Hematopoietic multipotent progenitor cell (in vitro differentiated cells): ENCODE measurements at regions not wholly inside any gene's neighbourhood (a gene's known extent, or its start where the extent isn't known, plus 50 kb on each side); places are given as distances from the start of the nearest gene placed in this dataset.

Source experiments
- DNase-seq, 3 donors: peaks; one replicate each; pipeline ENCODE4 v3.0.0-alpha.2; 2011 to 2015; ENCODE audit warnings: low read depth in 2 of 3, low spot score in 2 of 3

- DNase-seq, result no peak
Measured at GRCh38 chr2:37541516-37541915, 129.9 kb downstream of the CDC42EP3 start.

- no peak for DNase-seq
Measured at GRCh38 chr2:37543999-37544557, 127.4 kb downstream of the CDC42EP3 start.

DNA sequence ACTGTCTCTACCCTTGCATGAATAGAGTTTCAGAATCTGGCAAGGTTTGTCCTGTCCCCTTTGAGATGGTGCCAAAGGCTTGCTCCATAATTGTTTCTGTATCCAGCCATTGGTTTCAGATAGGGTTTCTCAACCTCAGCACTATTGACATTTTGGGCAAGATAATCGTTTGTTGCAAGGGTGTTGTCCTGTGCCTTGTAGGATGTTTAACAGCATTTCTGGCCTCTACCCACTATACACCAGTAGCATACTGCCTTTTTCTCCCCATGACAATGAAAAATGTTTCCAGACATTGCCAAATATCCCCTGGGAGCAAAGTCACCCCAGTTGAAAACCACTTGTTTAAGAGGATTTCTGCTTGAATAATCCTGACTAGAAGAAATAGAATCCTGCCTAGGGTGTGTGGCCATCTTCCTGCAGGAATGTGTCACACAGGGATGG lies 126.8 kb downstream of the CDC42EP3 start:
- no peak for DNase-seq

DNA sequence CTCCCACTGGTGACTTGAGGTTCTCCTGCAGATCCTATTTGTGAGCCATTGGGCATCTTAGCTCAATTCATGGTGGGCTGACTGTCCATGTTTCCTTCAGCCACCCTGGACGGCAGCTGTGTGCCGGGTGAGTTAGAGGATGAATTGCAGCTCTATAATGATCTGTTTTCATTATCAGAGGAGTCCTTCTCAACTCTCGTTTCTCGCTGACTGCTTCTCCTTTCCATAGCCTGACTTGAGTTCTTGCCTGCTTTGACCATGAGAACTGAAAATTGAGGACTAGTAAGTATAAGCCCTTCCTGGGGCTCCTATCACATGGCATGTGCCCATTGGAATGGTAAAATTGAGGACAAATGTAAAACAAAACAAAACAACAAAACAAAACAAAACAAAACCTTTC lies 121.8 kb downstream of the CDC42EP3 start:
- DNase-seq, result no peak

DNA sequence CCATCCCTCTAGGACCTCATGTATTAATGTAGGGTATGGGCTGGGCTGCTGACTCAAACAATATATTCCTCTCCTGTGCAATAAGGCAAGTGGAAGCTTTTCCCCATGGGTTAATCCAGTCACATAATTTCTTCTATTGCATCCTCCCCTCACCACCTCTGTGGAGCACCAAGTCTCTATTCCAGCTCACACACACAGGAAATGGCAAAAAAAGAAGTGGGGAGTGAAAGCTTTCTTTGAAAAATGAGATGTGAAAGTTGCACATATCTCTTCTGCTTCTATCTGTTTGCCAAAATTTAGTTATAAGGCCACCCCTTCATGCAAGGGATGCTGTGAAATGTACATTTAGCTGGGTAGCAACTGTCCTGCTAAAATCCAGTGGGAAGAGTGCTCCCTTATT lies 121.3 kb downstream of the CDC42EP3 start:
- no peak for DNase-seq

DNA sequence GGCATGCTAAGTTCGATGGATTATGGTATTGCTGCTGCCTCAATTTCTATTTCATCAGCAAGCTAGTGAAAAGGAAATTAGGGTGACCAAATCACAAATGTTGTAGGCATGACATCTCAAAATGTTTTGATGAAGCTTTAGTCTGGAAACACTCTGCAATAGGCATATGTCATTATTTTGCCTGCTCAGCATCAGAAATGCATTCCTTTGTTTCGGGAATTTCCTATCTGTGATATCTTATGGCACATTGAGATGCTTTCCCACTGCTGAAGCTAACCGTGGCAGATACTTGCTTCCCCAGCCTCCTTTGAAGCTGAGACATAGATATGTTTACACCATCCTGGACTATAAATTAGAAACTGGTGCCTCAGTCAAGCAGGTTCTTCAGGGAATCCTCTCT lies 119.7 kb downstream of the CDC42EP3 start:
- DNase-seq, result no peak

- DNase-seq, result no peak
Measured at GRCh38 chr2:37552339-37552738, 119.1 kb downstream of the CDC42EP3 start.

GRCh38 chr2:37553411-37554154 lies 117.9 kb downstream of the CDC42EP3 start:
- no peak for DNase-seq

DNA sequence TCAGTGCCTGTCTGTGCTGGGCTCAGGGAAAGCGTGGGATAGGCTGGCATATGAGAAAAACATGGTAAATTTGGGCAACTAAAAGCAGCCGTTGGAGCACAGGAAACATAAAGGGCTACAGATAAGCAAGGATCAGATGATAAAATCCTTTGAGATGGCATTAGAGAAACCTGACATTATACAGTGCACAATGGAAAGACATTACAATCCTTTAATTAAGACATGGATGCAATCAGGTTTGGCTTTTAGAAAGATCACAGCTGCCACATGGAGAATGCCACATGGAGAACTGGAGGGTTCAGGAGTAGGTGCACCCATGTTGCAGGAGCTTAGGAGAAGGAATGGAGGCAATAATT lies 117.3 kb downstream of the CDC42EP3 start:
- peak in 1 of 3 donors; percentile 62 for DNase-seq

DNA sequence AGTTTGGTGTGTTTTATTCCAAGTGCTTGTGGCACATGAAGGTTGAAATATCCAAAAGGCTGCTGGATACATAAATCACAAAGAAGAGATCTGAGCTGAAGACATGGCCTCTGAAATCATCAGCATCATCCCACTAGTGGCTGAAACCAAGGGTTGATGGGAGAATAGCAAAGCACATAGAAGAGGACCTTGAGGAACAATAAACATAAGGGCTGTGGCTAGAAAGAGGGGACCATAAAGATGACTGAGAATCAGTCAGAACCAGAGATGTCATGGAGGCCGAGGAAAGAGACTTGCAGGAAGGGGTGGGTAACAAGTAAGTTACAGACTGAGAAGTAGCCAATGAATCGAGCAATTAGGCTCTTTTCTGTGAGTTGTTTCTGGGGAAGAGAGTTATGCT lies 116.8 kb downstream of the CDC42EP3 start:
- DNase-seq, result no peak

GRCh38 chr2:37555457-37555856 lies 116.0 kb downstream of the CDC42EP3 start:
- peak in 2 of 3 donors; percentile 41 to 81 for DNase-seq

DNA sequence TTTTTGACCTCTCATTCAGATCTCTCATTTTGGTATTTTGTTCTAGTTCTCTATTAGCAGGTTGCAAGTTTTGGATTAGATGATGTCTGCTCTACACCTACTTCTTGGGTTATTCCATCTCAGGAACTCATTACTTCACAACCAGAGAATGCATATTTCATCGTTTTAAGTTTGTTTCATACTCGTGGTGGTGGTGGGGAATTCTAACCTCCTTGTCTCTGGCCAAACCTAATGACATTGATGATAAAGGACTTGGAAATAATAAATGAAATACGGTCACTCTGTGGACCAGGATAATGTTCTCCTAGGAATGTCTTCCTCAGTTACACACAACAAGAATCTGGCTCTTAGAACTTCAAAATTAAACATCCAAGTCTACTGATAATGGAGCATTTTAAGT lies 115.2 kb downstream of the CDC42EP3 start:
- DNase-seq, result no peak

GRCh38 chr2:37558623-37559022 lies 112.8 kb downstream of the CDC42EP3 start:
- DNase-seq, result peak in 1 of 3 donors; percentile 33

DNA sequence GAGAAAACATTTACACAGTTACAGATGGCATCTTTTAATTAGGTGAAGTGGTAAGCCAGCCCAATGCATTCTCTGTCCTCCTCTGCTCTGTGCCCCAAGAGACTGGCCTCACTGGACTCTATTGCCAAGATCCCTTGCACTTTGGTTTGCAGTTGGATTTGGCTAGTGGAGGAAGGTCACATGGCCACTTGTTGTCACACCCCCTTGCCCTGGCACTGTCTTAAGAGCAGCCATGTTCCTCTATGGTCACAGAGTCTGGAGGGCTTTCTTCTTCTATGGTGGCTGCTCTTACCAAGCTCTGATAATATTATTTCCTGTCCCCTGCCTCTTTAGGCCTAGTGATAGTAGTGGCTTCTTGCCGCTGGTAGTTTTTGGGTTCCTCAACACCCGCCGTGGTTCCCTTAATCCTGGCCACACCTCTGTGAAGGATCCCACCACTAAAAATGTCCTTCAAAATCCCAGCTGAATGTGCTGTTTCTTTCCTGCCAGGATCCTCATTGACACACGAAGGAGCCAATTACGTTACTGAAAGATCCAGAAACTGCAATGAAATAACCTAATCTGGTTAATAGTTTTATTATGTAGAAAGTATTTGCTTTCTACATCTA lies 111.1 kb downstream of the CDC42EP3 start:
- no peak for DNase-seq

- no peak for DNase-seq
Measured at GRCh38 chr2:37560863-37561614, 110.4 kb downstream of the CDC42EP3 start.

GRCh38 chr2:37561615-37562569 lies 109.5 kb downstream of the CDC42EP3 start:
- peak in 1 of 3 donors; percentile 39 for DNase-seq

- no peak for DNase-seq
Measured at GRCh38 chr2:37563375-37564015, 107.9 kb downstream of the CDC42EP3 start.

- DNase-seq, result no peak
Measured at GRCh38 chr2:37564356-37564755, 107.1 kb downstream of the CDC42EP3 start.

DNA sequence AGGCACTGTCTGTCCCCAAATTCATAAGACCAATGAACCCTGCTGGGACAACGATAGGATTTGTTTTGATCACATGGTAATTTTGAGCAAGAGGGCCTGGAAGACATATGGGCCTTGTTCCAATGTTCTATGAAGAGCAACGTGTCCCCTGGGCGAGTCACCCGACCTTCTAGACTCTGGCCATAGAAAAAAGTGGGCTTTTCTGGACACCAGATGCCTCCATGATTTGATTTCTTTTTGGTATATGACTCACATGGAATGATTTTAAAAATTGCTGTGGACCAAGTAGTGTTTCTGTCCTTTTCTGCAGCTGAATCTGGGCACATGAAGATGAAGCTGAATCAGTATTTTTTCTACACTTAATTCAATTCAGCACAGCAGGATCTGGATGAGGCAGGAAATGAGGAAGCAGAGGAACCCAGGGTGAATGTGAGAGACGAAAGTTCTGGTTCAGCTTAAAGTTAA lies 104.9 kb downstream of the CDC42EP3 start:
- no peak for DNase-seq

GRCh38 chr2:37568565-37568964 lies 102.9 kb downstream of the CDC42EP3 start:
- peak in 1 of 3 donors; percentile 56 for DNase-seq
